Transverse colon (tissue), 4 donors: ENCODE measurements at regions not wholly inside any gene's neighbourhood (a gene's known extent, or its start where the extent isn't known, plus 50 kb on each side); places are given as distances from the start of the nearest gene placed in this dataset.

Source experiments
- EP300 ChIP-seq: sonication (generic); formaldehyde crosslinking; IDR thresholded peaks from one replicate; pipeline ENCODE4 v1.6.1; 2017; ENCODE audit warnings: antibody characterized with exemption, low read depth
- POLR2A ChIP-seq: fragments of 450-650 bp; IDR thresholded peaks from one replicate; pipeline ENCODE4 v1.6.1; 2016; ENCODE audit warnings: antibody characterized with exemption, mild to moderate bottlenecking, moderate library complexity
- POLR2AphosphoS5 ChIP-seq, 3 donors: sonication (generic); formaldehyde crosslinking; IDR thresholded peaks; one replicate each; pipeline ENCODE4 v1.6.1; 2016; ENCODE audit warnings: antibody characterized with exemption in 3 of 3
- TF ChIP-seq, protein P1 (sequence below), 5 experiments: fragments of 200-600 bp in 3 of 5; fragments of 450-650 bp in 2 of 5; sonication (generic) in 3 of 5; IDR thresholded peaks; 1 replicate in 2 of 5; 2 replicates in 3 of 5; pipeline ENCODE4 v1.5.1; 2016 to 2017; ENCODE audit warnings: antibody characterized with exemption in 5 of 5, inconsistent platforms in 3 of 5, mild to moderate bottlenecking in 2 of 5, moderate library complexity in 1 of 5

DNA sequence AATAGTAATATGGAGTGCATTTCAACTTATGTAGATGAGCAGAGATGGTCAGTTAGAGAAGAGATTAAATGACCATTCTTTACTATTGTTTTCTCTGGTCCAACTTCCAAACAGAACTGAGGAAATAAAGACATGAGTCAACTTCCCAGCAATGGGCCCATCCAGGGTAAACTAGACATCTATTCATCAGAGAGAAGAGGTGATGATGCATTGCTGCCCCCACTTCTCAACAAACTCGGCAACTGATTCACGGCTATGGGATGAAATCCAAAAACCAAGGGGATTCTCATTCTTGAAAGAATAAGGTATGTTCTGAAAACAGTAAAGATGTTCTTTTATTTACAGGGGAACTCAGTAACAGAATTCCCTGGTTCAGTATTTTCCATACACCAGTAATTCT lies 190.7 kb downstream of the RDH14 start:
- TF ChIP-seq, protein P1, sequence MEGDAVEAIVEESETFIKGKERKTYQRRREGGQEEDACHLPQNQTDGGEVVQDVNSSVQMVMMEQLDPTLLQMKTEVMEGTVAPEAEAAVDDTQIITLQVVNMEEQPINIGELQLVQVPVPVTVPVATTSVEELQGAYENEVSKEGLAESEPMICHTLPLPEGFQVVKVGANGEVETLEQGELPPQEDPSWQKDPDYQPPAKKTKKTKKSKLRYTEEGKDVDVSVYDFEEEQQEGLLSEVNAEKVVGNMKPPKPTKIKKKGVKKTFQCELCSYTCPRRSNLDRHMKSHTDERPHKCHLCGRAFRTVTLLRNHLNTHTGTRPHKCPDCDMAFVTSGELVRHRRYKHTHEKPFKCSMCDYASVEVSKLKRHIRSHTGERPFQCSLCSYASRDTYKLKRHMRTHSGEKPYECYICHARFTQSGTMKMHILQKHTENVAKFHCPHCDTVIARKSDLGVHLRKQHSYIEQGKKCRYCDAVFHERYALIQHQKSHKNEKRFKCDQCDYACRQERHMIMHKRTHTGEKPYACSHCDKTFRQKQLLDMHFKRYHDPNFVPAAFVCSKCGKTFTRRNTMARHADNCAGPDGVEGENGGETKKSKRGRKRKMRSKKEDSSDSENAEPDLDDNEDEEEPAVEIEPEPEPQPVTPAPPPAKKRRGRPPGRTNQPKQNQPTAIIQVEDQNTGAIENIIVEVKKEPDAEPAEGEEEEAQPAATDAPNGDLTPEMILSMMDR (IDR thresholded peaks at IDR 0.05), result no peak
- TF ChIP-seq POLR2AphosphoS5 (IDR thresholded peaks at IDR 0.05) (no peak), POLR2A (no peak), EP300 (no peak)
